Heart right ventricle (tissue), 16 donors: ENCODE measurements at regions not wholly inside any gene's neighbourhood (a gene's known extent, or its start where the extent isn't known, plus 50 kb on each side); places are given as distances from the start of the nearest gene placed in this dataset.

Experiments used
- ATAC-seq, 8 donors: fragments of 200-7000 bp; cut with Tn5 transposase; one replicate each; pipeline ENCODE4 v1.9.1; 2020; ENCODE audit warnings: mild to moderate bottlenecking in 8 of 8, moderate library complexity in 8 of 8, moderate number of reproducible peaks in 1 of 8
- DNase-seq, 2 donors: peaks; one replicate each; pipeline ENCODE4 v3.0.0-alpha.2; 2020
- H3K27ac ChIP-seq, 10 donors: fragments of 200-600 bp; sonication (generic) in 2 of 10; one replicate each; pipeline versions ENCODE4 v1.5.0 to v1.8.0; 2020 to 2022; ENCODE audit warnings: mild to moderate bottlenecking in 3 of 10
- H3K27me3 ChIP-seq, 7 donors: fragments of 200-600 bp; one replicate each; pipeline ENCODE4 v1.8.0; 2021 to 2022; ENCODE audit warnings: mild to moderate bottlenecking in 2 of 7
- H3K36me3 ChIP-seq, 9 donors: fragments of 200-600 bp; sonication (generic) in 1 of 9; one replicate each; pipeline versions ENCODE4 v1.5.0 to v1.8.0; 2020 to 2022; ENCODE audit warnings: mild to moderate bottlenecking in 2 of 9
- H3K4me1 ChIP-seq, 9 donors: fragments of 200-600 bp; sonication (generic) in 1 of 9; one replicate each; pipeline versions ENCODE4 v1.5.0 to v1.8.0; 2020 to 2022; ENCODE audit warnings: mild to moderate bottlenecking in 4 of 9
- H3K4me3 ChIP-seq, 10 donors: fragments of 200-600 bp; sonication (generic) in 2 of 10; one replicate each; pipeline versions ENCODE4 v1.5.0 to v1.8.0; 2020 to 2022; ENCODE audit warnings: mild to moderate bottlenecking in 7 of 10, moderate library complexity in 2 of 10
- H3K9me3 ChIP-seq, 11 donors: fragments of 200-600 bp in 10 of 11; sonication (generic) in 2 of 11; one replicate each; pipeline versions ENCODE4 v1.5.0 to v1.8.0; 2013 to 2022; ENCODE audit warnings: mild to moderate bottlenecking in 2 of 11, control low read depth in 1 of 11, moderate library complexity in 1 of 11
- CTCF ChIP-seq, 9 donors: fragments of 200-600 bp; sonication (generic) in 2 of 9; IDR thresholded peaks; one replicate each; pipeline versions ENCODE4 v1.5.0 to v1.8.0; 2021 to 2022; ENCODE audit warnings: antibody characterized with exemption in 9 of 9, mild to moderate bottlenecking in 5 of 9, moderate library complexity in 1 of 9
- WGBS, 2 donors: extraction: QIAGEN DNeasy Blood & Tissue Kit; methylation state at CpG; one replicate each; pipeline ENCODE4 v1.1.7; 2013; ENCODE audit warnings: inconsistent platforms in 1 of 2; 5-methylcytosine and 5-hydroxymethylcytosine counted together
- intact Hi-C, 10 donors: fragments of 100-400 bp; cut with DNase I; formaldehyde crosslinking; loops; one replicate each; pipeline versions ENCODE4 v1.11.1 to v1.14.2; 2022
- donor health status: Arrhythmogenic right ventricular cardiomyopathy.
- donor health status: ischemic (EF 13 %, LVEDD 7.1; RV severe dilation, severe dysfunction).
- donor health status: healthy with polysubstance abuse.
- donor health status: DM: no; HTN: yes; CAD: no.
- donor health status: DM: no; HTN: no; CAD: no.
- donor health status: ischemic (EF 25% LVEDD 6.9; RV normal size, moderate dysfunction).
- donor health status: ischemic (EF 25% LVEDD 5.7; RV mildly dilated, moderate dysfunction).
- donor health status: healthy.
- donor health status: DM: yes; HTN: yes; CAD: no.
- donor health status: Ischemic cardiomyopathy.
- donor health status: ischemic (EF 35%, LVEDD 5.7; RV mildly dilated, moderate dysfunction).
- donor health status: nonischemic (EF 11% LVEDD 7.7; RV severe dilation, severe dysfunction).
- donor health status: DM: yes; HTN: yes; CAD: no.
- donor health status: PGD.
- donor health status: ischemic (EF 29% LVEDD 5.4; RV normal size, mild dysfunction).
- donor health status: nonischemic (EF 23%, LVEDD 6.1; RV moderate dilation, normal function).

GRCh38 chr20:4453359-4453758 lies 204.3 kb upstream of the ADRA1D start:
- Histone ChIP-seq H3K9me3 (peaks cover 0 to 10% (median 0%) of the 10 kb centered on the region in 11 donors), H3K27me3 (no peaks in the 10 kb centered on the region), H3K27ac (no peak overlapping the region), H3K4me1 (peaks cover 0 to 6% (median 0%) of the 10 kb centered on the region in 9 donors), H3K4me3 (no peak overlapping the region), H3K36me3 (no peaks in the 10 kb centered on the region)
- ATAC-seq = no peak
- TF ChIP-seq CTCF (IDR thresholded peaks at IDR 0.05) = no peak
- DNase-seq = no peak
- intact Hi-C loops = no loop called here
- 95% methylated on average over 1 of the region's 1 CpG for WGBS, 2 donors

- Histone ChIP-seq H3K9me3 (peaks cover 0 to 6% (median 0%) of the 10 kb centered on the region in 11 donors), H3K27me3 (no peaks in the 10 kb centered on the region), H3K36me3 (no peaks in the 10 kb centered on the region), H3K4me1 (peaks cover 0 to 6% (median 0%) of the 10 kb centered on the region in 9 donors), H3K4me3 (no peak overlapping the region), H3K27ac (no peak overlapping the region)
- WGBS, 2 donors = 51 to 83% methylated on average over 2 of the region's 2 CpGs
- intact Hi-C loops = no loop called here
- ATAC-seq = no peak
- no peak for DNase-seq
- no peak for TF ChIP-seq CTCF (IDR thresholded peaks at IDR 0.05)
Observed at GRCh38 chr20:4451487-4452081, 202.5 kb upstream of the ADRA1D start.

- no peak for DNase-seq
- peak in 2 of 8 donors; percentile 52 to 55 for ATAC-seq
- WGBS, 2 donors = 68 to 69% methylated on average over 11 of the region's 11 CpGs
- Histone ChIP-seq H3K4me3 (no peak overlapping the region), H3K9me3 (no peaks in the 10 kb centered on the region), H3K36me3 (no peaks in the 10 kb centered on the region), H3K4me1 (peaks cover 0 to 6% (median 0%) of the 10 kb centered on the region in 9 donors), H3K27ac (no peak overlapping the region), H3K27me3 (no peaks in the 10 kb centered on the region)
- intact Hi-C loops = no loop called here
- peak in 2 of 9 donors; percentile 14 to 17 for TF ChIP-seq CTCF (IDR thresholded peaks at IDR 0.05)
Observed at GRCh38 chr20:4449957-4450715, 201.0 kb upstream of the ADRA1D start.

GRCh38 chr20:4445784-4446183 lies 196.7 kb upstream of the ADRA1D start:
- H3K27ac ChIP-seq = no peak overlapping the region
- H3K4me3 ChIP-seq = no peak overlapping the region
- H3K36me3 ChIP-seq = no peaks in the 10 kb centered on the region
- H3K27me3 ChIP-seq = no peaks in the 10 kb centered on the region
- no peak for TF ChIP-seq CTCF (IDR thresholded peaks at IDR 0.05)
- DNase-seq = no peak
- intact Hi-C loops = no loop called here
- H3K9me3 ChIP-seq = no peaks in the 10 kb centered on the region
- 52 to 57% methylated on average over 4 of the region's 4 CpGs for WGBS, 2 donors
- no peaks in the 10 kb centered on the region for H3K4me1 ChIP-seq
- no peak for ATAC-seq
